CD4-positive, alpha-beta T cell treated with Interleukin-12 subunit alpha and Interleukin-12 subunit beta, for 1 hour (primary cell): ENCODE measurements at regions not wholly inside any gene's neighbourhood (a gene's known extent, or its start where the extent isn't known, plus 50 kb on each side); places are given as distances from the start of the nearest gene placed in this dataset.
A peak's percentile ranks its signal among the peaks of the same experiment; 100 is the strongest.
"Not testable (repeated sequence)": the region's sequence is repeated elsewhere in the genome, so short reads cannot be mapped to it uniquely, and the experiment has no call there.

Source experiments
- DNase-seq: peaks from one replicate; pipeline ENCODE4 v3.0.0-alpha.2; 2020

DNA sequence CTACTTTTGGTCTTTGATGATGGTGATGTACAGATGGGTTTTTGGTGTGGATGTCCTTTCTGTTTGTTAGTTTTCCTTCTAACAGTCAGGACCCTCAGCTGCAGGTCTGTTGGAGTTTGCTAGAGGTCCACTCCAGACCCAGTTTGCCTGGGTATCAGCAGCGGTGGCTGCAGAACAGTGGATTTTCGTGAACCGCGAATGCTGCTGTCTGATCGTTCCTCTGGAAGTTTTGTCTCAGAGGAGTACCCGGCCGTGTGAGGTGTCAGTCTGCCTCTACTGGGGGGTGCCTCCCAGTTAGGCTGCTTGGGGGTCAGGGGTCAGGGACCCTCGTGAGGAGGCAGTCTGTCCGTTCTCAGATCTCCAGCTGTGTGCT, 56.6 kb upstream of the TNFAIP8 start:
- not testable (repeated sequence) for DNase-seq

DNA sequence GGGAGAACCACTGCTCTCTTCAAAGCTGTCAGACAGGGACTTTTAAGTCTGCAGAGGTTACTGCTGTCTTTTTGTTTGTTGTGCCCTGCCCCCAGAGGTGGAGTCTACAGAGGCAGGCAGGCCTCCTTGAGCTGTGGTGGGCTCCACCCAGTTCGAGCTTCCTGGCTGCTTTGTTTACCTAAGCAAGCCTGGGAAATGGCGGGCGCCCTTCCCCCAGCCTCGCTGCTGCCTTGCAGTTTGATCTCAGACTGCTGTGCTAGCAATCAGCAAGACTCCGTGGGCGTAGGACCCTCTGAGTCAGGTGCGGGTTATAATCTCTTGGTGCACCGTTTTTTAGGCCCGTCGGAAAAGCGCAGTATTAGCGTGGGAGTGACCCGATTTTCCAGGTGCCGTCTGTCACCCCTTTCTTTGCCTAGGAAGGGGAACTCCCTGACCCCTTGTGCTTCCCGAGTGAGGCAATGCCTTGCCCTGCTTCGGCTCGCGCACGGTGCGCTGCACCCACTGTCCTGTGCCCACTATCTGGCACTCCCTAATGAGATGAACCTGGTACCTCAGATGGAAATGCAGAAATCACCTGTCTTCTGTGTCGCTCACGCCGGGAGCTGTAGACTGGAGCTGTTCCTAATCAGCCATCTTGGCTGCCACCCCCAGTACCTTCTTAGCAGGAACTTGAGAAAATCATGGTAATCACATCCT, 56.1 kb upstream of the TNFAIP8 start:
- peak; percentile 88 for DNase-seq

DNA sequence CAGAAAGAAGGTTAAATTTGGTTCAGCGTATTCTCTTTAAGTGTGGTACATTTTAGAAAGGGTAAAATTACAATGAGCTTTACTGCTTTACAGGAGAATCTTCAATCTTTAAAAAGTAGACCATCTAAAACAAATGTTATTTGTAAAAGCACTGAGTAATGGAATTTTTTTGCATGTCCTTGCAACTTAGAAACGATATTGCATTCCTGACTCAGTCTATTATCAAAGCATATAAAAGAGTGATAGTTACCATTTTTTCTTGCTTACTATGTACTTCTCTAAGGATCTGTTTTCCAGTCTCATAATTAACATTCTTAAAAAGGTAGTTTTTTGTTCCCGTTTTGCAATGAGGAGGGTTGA, 55.5 kb upstream of the TNFAIP8 start:
- DNase-seq = no peak

DNA sequence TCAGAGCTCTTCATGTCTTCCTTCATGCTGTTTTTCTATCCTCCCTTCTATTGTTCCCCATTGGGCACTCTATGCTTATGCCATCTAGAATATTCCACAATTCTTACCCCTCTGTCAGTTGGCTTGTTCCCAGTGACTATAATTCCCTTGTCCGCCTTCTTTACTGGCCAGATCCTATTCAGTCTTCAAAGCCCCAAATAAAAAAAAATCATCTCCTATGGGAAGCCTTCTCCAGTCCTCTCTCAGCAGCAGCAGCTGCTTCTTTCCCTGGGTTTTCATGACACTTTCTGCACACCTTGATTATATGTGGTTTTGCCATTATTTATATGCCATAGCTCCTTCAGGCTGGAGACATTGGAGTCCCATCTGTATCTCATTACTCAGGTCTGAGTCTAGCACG, 54.6 kb upstream of the TNFAIP8 start:
- no peak for DNase-seq

DNA sequence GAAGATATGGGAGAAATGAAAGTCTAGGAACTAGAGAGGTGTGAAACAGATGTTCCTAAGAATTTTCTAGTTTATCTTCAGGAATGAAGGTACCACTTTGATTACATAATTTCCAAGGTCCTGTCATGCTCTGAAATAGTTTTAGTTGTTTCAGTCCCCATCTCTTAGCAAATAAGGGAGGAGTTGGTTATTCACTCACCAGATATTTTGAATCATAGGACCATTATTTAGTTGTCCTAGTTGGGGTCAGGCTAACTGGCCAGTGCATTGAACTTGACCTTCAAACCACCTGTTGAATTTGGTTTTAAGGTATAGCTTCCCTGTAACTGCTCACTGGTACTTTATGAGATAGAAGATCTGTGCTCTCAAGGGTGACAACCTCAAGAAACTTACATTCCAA, 53.9 kb upstream of the TNFAIP8 start:
- DNase-seq = no peak

DNA sequence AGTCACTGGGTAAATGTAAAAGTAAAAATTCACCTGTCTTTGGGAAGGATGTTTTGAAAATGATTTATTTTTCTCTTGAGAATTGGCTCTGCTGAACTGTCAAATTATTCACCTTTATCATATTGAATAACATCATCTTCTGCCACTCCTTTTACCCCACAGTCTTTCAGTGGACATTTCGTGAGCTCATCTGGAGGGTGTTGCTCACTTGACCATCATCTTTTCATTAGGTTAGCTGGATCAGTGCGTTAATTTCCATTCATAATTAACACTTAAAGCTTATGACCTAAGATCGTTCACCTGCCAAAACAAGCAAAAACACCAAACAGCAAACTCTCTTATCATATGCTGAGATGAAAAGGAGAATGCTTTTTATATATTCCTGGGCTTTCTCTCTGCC, 53.4 kb upstream of the TNFAIP8 start:
- DNase-seq = no peak

DNA sequence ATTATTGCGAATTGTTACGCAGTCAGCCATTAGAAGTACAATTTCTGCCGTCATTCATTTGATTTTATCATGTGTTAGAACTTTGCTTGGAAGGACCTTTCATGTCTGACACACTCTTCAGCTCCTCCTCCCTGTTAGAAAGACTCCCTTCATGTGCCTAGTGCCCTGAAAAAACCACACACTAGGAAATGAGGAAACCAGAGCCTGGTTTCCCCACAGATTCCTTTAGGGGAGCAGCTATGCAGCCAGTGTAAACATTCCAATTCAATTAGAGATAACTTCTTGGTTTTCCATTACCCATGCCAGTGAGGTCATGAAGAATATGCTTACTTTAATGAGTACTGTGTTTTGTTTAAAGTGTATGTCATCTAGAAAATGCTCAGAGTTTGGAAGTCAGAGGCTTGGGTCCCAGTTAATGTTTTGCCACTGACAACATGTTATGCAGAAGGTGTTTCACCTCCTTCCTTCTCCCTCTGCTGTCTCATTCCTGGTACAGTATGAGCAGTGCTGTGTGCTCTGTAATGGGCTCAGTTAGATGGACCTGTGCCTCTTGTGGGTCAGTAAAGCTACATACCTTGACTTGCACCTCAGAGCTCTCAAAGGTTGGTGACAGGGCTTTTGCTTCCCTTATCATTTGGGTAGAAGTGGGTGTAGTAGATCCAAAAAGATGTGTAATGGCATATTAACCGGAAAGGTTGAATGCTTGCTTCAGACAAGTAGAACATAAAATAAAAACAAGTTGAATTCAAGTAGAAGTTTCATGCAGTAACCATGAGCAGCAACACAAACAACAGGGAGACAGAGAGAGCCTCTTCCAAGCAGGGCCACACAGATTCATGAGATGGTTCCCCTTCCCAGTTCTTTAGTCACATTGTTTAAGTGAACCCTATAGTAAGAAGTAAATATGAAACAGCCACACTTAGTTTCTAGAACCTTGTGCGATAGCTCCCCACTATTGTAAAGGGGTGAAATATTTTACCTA, 52.6 kb upstream of the TNFAIP8 start:
- peak; percentile 26 for DNase-seq

DNA sequence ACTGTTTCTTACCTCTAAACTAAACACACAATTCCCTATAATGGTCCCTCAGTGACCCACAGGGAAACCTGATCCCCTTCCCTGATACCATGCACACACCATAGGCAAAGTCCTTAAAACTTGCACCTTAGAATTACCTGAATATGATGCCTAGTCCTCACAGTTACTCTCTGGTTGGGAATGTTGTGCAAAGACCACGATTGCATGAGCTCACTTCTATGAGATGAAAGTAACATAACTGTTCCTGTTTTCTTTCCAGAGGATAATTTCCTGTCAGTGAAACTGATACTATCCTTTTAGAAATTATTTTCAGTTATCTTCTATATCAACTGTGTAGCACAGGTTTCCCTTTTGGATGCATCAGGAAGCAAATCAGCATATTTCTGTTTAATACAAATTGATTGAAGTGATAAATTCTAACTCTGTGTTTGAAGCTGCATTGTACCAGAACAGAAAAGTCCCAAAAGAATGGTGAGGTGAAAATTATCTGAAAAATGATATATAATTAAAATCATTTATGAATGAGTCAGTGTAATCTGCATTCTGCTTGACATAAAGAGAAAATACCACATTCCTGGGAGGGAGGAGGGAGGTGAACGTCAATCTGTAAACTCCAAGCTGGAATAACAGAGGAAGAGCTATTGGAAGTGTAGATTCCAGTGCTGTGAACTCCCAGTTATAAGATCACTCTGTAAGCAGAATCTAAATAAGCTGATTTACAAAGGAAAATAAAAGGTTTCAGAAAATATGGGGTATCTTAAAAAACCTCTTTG, 51.2 kb upstream of the TNFAIP8 start:
- DNase-seq = no peak
